ENCODE measurements at regions not wholly inside any gene's neighbourhood (a gene's known extent, or its start where the extent isn't known, plus 50 kb on each side); places are given as distances from the start of the nearest gene placed in this dataset.

GRCh38 chr3:168622795-168623194 lies 527.1 kb upstream of the GOLIM4 start:
- no peak overlapping the region for H3K4me3 ChIP-seq (ENCODE audit: low read depth, low read length)
- DNase-seq (ENCODE audit: low read depth): peak; percentile 30
- TF ChIP-seq CTCF (IDR thresholded peaks at IDR 0.05; ENCODE audit: control insufficient read depth, extremely low read depth, insufficient read depth): no peak

GRCh38 chr3:168620854-168621253 lies 525.1 kb upstream of the GOLIM4 start:
- no peak for DNase-seq (ENCODE audit: low read depth)
- no peak overlapping the region for H3K4me3 ChIP-seq (ENCODE audit: low read depth, low read length)
- peak; percentile 70 for TF ChIP-seq CTCF (IDR thresholded peaks at IDR 0.05; ENCODE audit: control insufficient read depth, extremely low read depth, insufficient read depth)

GRCh38 chr3:168618827-168619470 lies 523.2 kb upstream of the GOLIM4 start:
- no peak for DNase-seq (ENCODE audit: low read depth)
- TF ChIP-seq CTCF (IDR thresholded peaks at IDR 0.05; ENCODE audit: control insufficient read depth, extremely low read depth, insufficient read depth): no peak
- H3K4me3 ChIP-seq (ENCODE audit: low read depth, low read length): no peak overlapping the region

- no peak for TF ChIP-seq CTCF (IDR thresholded peaks at IDR 0.05; ENCODE audit: control insufficient read depth, extremely low read depth, insufficient read depth)
- no peak for DNase-seq (ENCODE audit: low read depth)
- no peak overlapping the region for H3K4me3 ChIP-seq (ENCODE audit: low read depth, low read length)
Observed at GRCh38 chr3:168617658-168618057, 521.9 kb upstream of the GOLIM4 start.

- no peak for DNase-seq (ENCODE audit: low read depth)
- no peak overlapping the region for H3K4me3 ChIP-seq (ENCODE audit: low read depth, low read length)
- no peak for TF ChIP-seq CTCF (IDR thresholded peaks at IDR 0.05; ENCODE audit: control insufficient read depth, extremely low read depth, insufficient read depth)
Observed at GRCh38 chr3:168616915-168617314, 521.2 kb upstream of the GOLIM4 start.

- no peak overlapping the region for H3K4me3 ChIP-seq (ENCODE audit: low read depth, low read length)
- no peak for DNase-seq (ENCODE audit: low read depth)
- no peak for TF ChIP-seq CTCF (IDR thresholded peaks at IDR 0.05; ENCODE audit: control insufficient read depth, extremely low read depth, insufficient read depth)
Observed at GRCh38 chr3:168615493-168616020, 519.8 kb upstream of the GOLIM4 start.

- no peak overlapping the region for H3K4me3 ChIP-seq (ENCODE audit: low read depth, low read length)
- no peak for DNase-seq (ENCODE audit: low read depth)
- no peak for TF ChIP-seq CTCF (IDR thresholded peaks at IDR 0.05; ENCODE audit: control insufficient read depth, extremely low read depth, insufficient read depth)
Observed at GRCh38 chr3:168613151-168613550, 517.4 kb upstream of the GOLIM4 start.
